K562 (cell line): ENCODE measurements at regions not wholly inside any gene's neighbourhood (a gene's known extent, or its start where the extent isn't known, plus 50 kb on each side); places are given as distances from the start of the nearest gene placed in this dataset.

Source experiments
- ATAC-seq: fragments of 200-7000 bp; cut with Tn5 transposase; 3 replicates; pipeline ENCODE4 v1.9.1; 2020; ENCODE audit warnings: moderate library complexity
- BruUV-seq: library from RNA; stranded (reverse); fragments of 400-500 nt; replicated peaks from 2 replicates; lab custom pipeline; 2021; lab: Mats Ljungman, UMichigan
- CTCF ChIA-PET: fragments of 300-600 bp; formaldehyde crosslinking; extraction: SDS; loops from one replicate; lab custom pipeline; 2021; ENCODE audit warnings: low intra/inter-chr PET ratio; lab: Yijun Ruan, JAX
- POLR2A ChIA-PET: fragments of 300-600, 350-650 bp; sonication (Branson Sonifier 250); formaldehyde crosslinking; extraction: SDS; loops from one replicate; lab custom pipeline; 2021; ENCODE audit warnings: antibody characterized with exemption, inconsistent platforms; lab: Yijun Ruan, JAX
- DNase-seq, 4 experiments: peaks; one replicate each; pipeline versions ENCODE4 v3.0.0 to v3.0.0-alpha.2; 2011 to 2018; ENCODE audit warnings: low spot score in 3 of 4, mixed read lengths in 3 of 4; ENCODE audit errors: extremely low read depth in 1 of 4
- FAIRE-seq: peaks from 2 replicates; lab custom pipeline; 2011; peaks lifted over from hg19 to GRCh38; lab: Jason Lieb, UNC
- H2AFZ ChIP-seq: 2 replicates; pipeline ENCODE4 v1.6.0; 2011; ENCODE audit warnings: low read depth, low read length, control low read depth, inconsistent platforms
- H3K27ac ChIP-seq: fragments of 200-600 bp; 3 replicates; pipeline ENCODE4 v1.8.0; 2011; ENCODE audit warnings: low read depth, mild to moderate bottlenecking, control low read depth, inconsistent platforms, low read length, moderate library complexity, mixed read lengths; ENCODE audit errors: extremely low read depth
- H3K27me3 ChIP-seq, 2 experiments: fragments of 300-600 bp in 1 of 2; 2 replicates in 1 of 2; 3 replicates in 1 of 2; pipeline versions ENCODE4 v1.6.0 to v1.8.0; 2011; ENCODE audit warnings: inconsistent platforms in 2 of 2, low read length in 2 of 2, mild to moderate bottlenecking in 1 of 2, mixed read lengths in 1 of 2, moderate library complexity in 1 of 2; ENCODE audit not compliant: control insufficient read depth in 2 of 2, insufficient read depth in 2 of 2
- H3K36me3 ChIP-seq: fragments of 300-600 bp; 3 replicates; pipeline ENCODE4 v1.8.0; 2011; ENCODE audit warnings: mild to moderate bottlenecking, low read length, inconsistent platforms; ENCODE audit not compliant: control insufficient read depth, insufficient read depth
- H3K4me1 ChIP-seq, 2 experiments: fragments of 200-600 bp in 1 of 2; replicated peaks in 1 of 2; 2 replicates in 1 of 2; 3 replicates in 1 of 2; pipeline versions ENCODE4 v1.5.1 to v1.8.0; 2011; ENCODE audit warnings: inconsistent platforms in 2 of 2, low read length in 2 of 2, mild to moderate bottlenecking in 1 of 2, mixed read lengths in 1 of 2, moderate library complexity in 1 of 2; ENCODE audit not compliant: control insufficient read depth in 2 of 2, insufficient read depth in 2 of 2
- H3K4me2 ChIP-seq: 2 replicates; pipeline ENCODE4 v1.6.1; 2011; ENCODE audit warnings: low read length, control low read depth, inconsistent platforms, mixed read lengths; ENCODE audit not compliant: insufficient read depth
- H3K4me3 ChIP-seq: fragments of 200-600 bp; sonication (generic), shearing (Covaris generic); 2 replicates; pipeline ENCODE4 v1.5.1; 2016; ENCODE audit warnings: control low read depth, inconsistent platforms
- H3K79me2 ChIP-seq: fragments of 200-600 bp; 3 replicates; pipeline ENCODE4 v1.8.0; 2011; ENCODE audit warnings: low read length, inconsistent platforms; ENCODE audit not compliant: control insufficient read depth, insufficient read depth
- H3K9ac ChIP-seq, 2 experiments: 2 replicates each; pipeline versions ENCODE4 v1.6.0 to v1.6.1; 2011; ENCODE audit warnings: low read depth in 2 of 2, low read length in 2 of 2, control low read depth in 1 of 2, inconsistent platforms in 1 of 2, mild to moderate bottlenecking in 1 of 2, mixed read lengths in 1 of 2; ENCODE audit not compliant: insufficient read depth in 1 of 2
- H3K9me1 ChIP-seq: one replicate; pipeline ENCODE4 v1.6.0; 2011; ENCODE audit warnings: inconsistent platforms, mild to moderate bottlenecking, low read length, moderate library complexity; ENCODE audit not compliant: control insufficient read depth, insufficient read depth
- H3K9me3 ChIP-seq: replicated peaks from 2 replicates; pipeline ENCODE4 v1.5.1; 2011; ENCODE audit warnings: low read depth, low read length, inconsistent platforms; ENCODE audit not compliant: control insufficient read depth, insufficient read depth
- H4K20me1 ChIP-seq: replicated peaks from 2 replicates; pipeline ENCODE4 v1.6.1; 2011; ENCODE audit warnings: low read length, inconsistent platforms, mixed read lengths; ENCODE audit not compliant: control insufficient read depth, insufficient read depth
- CBFB ChIP-seq: sonication (generic); formaldehyde crosslinking; IDR thresholded peaks from 2 replicates; pipeline ENCODE4 v1.4.0; 2020; ENCODE audit warnings: mild to moderate bottlenecking, missing genetic modification reagents
- MTA1 ChIP-seq: fragments of 450-650 bp; IDR thresholded peaks from 2 replicates; pipeline ENCODE4 v1.6.1; 2017; ENCODE audit warnings: borderline replicate concordance
- MYNN ChIP-seq, 2 experiments: sonication (generic); formaldehyde crosslinking in 1 of 2; IDR thresholded peaks; 2 replicates each; pipeline versions ENCODE4 v1.5.0 to v1.6.1; 2016 to 2020; ENCODE audit warnings: antibody characterized with exemption in 1 of 2, missing genetic modification reagents in 1 of 2
- TARDBP ChIP-seq: fragments of 450-650 bp; IDR thresholded peaks from 2 replicates; pipeline ENCODE4 v1.6.1; 2016
- TRIM24 ChIP-seq, 2 experiments: fragments of 450-650 bp; IDR thresholded peaks; 2 replicates each; pipeline ENCODE4 v1.6.1; 2016
- ZEB2 ChIP-seq: fragments of 450-650 bp; IDR thresholded peaks from 2 replicates; pipeline ENCODE4 v1.6.1; 2016
- ZNF444 ChIP-seq: fragments of 250-450 bp; sonication (Bioruptor Pico); IDR thresholded peaks from 2 replicates; pipeline ENCODE4 v1.4.0; 2020; ENCODE audit warnings: mild to moderate bottlenecking, moderate library complexity
- whole genome bisulfite sequencing: fragments of 100-300 bp; shearing (Covaris generic); methylation state at CpG from one replicate; pipeline ENCODE4 v1.1.6; 2016; ENCODE audit warnings: low coverage, mixed read lengths; ENCODE audit not compliant: insufficient coverage; ENCODE audit errors: missing lambda C conversion rate; 5-methylcytosine and 5-hydroxymethylcytosine counted together
- in situ Hi-C: fragments of 300-500 bp; cut with MboI; formaldehyde crosslinking; loops from 4 replicates; pipeline ENCODE4 v1.15.0; 2018; ENCODE audit warnings: inconsistent platforms, mixed read lengths
- intact Hi-C: fragments of 100-400 bp; cut with micrococcal nuclease; formaldehyde crosslinking; loops from 2 replicates; pipeline ENCODE4 v1.14.2; 2022
- TF ChIP-seq, protein P1 (sequence below): IDR thresholded peaks from 2 replicates; pipeline ENCODE4 v1.6.1; 2011; ENCODE audit warnings: borderline replicate concordance, low read depth, mild to moderate bottlenecking, moderate library complexity, low read length; ENCODE audit not compliant: insufficient read depth, poor library complexity, severe bottlenecking
- TF ChIP-seq, protein P2 (sequence below): sonication (generic); formaldehyde crosslinking; IDR thresholded peaks from 2 replicates; pipeline ENCODE4 v1.8.0; 2023; ENCODE audit warnings: mild to moderate bottlenecking, missing genetic modification reagents
- TF ChIP-seq, protein P3 (sequence below): IDR thresholded peaks from 2 replicates; pipeline ENCODE4 v1.6.1; 2016; ENCODE audit warnings: missing genetic modification characterization, missing compliant biosample characterization
- TF ChIP-seq, protein P4 (sequence below): sonication (generic); formaldehyde crosslinking; IDR thresholded peaks from 2 replicates; pipeline ENCODE4 v1.5.0; 2020; ENCODE audit warnings: missing genetic modification reagents
- TF ChIP-seq, protein P5 (sequence below): fragments of 450-650 bp; IDR thresholded peaks from 2 replicates; pipeline ENCODE4 v1.6.1; 2017; ENCODE audit warnings: antibody characterized with exemption, mild to moderate bottlenecking

DNA sequence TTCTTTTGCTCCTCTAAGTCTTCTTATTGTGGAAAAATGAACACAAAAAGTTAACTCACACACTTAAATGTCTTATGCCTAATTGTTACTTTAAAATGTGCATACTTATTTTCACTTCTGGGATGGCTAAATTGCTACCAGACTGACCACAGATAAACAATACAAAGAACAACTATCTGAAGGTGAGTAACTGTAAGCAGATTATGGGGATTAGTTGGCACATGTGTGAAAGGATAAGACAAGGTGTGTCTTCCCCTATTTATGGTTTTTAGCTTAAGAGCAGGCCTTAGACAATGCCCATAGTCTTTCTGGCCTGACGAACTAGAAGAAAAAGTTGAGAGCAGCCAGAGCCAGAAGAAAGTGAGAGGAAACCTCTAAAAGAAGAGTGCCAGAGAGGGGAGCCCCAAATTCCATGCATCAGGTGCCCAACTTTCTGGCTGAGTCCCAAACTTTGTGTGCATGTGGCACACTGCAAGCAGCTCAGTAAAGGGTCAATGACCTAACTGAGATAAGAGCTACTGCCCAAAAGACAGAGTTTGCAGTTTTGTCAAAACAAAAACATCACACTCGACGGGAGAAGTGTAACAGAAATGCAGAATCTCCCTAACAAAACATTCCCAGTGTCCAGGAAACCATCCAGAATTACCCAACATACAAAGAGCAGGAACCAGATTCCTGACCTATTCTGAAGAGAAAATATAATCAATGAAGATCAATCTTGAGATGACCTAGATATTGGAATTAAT lies 375.4 kb downstream of the KCNRG start:
- no TSS peak for BruUV-seq
- CTCF ChIA-PET: no interaction called here
- Histone ChIP-seq H3K79me2 (no peaks in the 10 kb centered on the region), H3K27ac (no peak overlapping the region), H3K4me3 (no peak overlapping the region), H3K9me3 (no peaks in the 10 kb centered on the region), H3K4me1 (peaks cover 3 to 25% of the 10 kb centered on the region in 2 experiments; a peak in 3 of 5 replicates), H3K9me1 (no peaks in the 10 kb centered on the region), H3K4me2 (peak overlapping the region; percentile 25; the same call in 1 of the 2 replicates), H3K9ac (no peak overlapping the region), H3K27me3 (no peaks in the 10 kb centered on the region), H2AFZ (no peak overlapping the region), H4K20me1 (no peaks in the 10 kb centered on the region), H3K36me3 (no peaks in the 10 kb centered on the region)
- POLR2A ChIA-PET: no interaction called here
- no peak for ATAC-seq
- in situ Hi-C loops (no loop called here), intact Hi-C loops (no loop called here)
- DNase-seq: peak in 1 of 4 experiments; percentile 13
- FAIRE-seq: peak; percentile 69
- WGBS: 22% methylated on average over 3 of the region's 3 CpGs
- TF ChIP-seq ZNF444 (CRISPR knock-in tag) (no peak), TARDBP (no peak), CBFB (CRISPR knock-in tag) (no peak), MYNN (IDR thresholded peaks at IDR 0.05) (no peak), MYNN (CRISPR knock-in tag; IDR thresholded peaks at IDR 0.05) (no peak), TRIM24 (IDR thresholded peaks at IDR 0.05) (no peak), ZEB2 (0 out of 2 replicates have a peak, but pooled peaks have one; percentile 46), MTA1 (no peak)
- TF ChIP-seq, protein P1, sequence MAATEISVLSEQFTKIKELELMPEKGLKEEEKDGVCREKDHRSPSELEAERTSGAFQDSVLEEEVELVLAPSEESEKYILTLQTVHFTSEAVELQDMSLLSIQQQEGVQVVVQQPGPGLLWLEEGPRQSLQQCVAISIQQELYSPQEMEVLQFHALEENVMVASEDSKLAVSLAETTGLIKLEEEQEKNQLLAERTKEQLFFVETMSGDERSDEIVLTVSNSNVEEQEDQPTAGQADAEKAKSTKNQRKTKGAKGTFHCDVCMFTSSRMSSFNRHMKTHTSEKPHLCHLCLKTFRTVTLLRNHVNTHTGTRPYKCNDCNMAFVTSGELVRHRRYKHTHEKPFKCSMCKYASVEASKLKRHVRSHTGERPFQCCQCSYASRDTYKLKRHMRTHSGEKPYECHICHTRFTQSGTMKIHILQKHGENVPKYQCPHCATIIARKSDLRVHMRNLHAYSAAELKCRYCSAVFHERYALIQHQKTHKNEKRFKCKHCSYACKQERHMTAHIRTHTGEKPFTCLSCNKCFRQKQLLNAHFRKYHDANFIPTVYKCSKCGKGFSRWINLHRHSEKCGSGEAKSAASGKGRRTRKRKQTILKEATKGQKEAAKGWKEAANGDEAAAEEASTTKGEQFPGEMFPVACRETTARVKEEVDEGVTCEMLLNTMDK: no peak
- TF ChIP-seq, protein P2, sequence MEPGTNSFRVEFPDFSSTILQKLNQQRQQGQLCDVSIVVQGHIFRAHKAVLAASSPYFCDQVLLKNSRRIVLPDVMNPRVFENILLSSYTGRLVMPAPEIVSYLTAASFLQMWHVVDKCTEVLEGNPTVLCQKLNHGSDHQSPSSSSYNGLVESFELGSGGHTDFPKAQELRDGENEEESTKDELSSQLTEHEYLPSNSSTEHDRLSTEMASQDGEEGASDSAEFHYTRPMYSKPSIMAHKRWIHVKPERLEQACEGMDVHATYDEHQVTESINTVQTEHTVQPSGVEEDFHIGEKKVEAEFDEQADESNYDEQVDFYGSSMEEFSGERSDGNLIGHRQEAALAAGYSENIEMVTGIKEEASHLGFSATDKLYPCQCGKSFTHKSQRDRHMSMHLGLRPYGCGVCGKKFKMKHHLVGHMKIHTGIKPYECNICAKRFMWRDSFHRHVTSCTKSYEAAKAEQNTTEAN: no peak
- TF ChIP-seq, protein P3, sequence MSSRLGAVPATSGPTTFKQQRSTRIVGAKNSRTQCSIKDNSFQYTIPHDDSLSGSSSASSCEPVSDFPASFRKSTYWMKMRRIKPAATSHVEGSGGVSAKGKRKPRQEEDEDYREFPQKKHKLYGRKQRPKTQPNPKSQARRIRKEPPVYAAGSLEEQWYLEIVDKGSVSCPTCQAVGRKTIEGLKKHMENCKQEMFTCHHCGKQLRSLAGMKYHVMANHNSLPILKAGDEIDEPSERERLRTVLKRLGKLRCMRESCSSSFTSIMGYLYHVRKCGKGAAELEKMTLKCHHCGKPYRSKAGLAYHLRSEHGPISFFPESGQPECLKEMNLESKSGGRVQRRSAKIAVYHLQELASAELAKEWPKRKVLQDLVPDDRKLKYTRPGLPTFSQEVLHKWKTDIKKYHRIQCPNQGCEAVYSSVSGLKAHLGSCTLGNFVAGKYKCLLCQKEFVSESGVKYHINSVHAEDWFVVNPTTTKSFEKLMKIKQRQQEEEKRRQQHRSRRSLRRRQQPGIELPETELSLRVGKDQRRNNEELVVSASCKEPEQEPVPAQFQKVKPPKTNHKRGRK: no peak
- TF ChIP-seq, protein P4, sequence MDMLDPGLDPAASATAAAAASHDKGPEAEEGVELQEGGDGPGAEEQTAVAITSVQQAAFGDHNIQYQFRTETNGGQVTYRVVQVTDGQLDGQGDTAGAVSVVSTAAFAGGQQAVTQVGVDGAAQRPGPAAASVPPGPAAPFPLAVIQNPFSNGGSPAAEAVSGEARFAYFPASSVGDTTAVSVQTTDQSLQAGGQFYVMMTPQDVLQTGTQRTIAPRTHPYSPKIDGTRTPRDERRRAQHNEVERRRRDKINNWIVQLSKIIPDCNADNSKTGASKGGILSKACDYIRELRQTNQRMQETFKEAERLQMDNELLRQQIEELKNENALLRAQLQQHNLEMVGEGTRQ (CRISPR knock-in tag): no peak
- TF ChIP-seq, protein P5, sequence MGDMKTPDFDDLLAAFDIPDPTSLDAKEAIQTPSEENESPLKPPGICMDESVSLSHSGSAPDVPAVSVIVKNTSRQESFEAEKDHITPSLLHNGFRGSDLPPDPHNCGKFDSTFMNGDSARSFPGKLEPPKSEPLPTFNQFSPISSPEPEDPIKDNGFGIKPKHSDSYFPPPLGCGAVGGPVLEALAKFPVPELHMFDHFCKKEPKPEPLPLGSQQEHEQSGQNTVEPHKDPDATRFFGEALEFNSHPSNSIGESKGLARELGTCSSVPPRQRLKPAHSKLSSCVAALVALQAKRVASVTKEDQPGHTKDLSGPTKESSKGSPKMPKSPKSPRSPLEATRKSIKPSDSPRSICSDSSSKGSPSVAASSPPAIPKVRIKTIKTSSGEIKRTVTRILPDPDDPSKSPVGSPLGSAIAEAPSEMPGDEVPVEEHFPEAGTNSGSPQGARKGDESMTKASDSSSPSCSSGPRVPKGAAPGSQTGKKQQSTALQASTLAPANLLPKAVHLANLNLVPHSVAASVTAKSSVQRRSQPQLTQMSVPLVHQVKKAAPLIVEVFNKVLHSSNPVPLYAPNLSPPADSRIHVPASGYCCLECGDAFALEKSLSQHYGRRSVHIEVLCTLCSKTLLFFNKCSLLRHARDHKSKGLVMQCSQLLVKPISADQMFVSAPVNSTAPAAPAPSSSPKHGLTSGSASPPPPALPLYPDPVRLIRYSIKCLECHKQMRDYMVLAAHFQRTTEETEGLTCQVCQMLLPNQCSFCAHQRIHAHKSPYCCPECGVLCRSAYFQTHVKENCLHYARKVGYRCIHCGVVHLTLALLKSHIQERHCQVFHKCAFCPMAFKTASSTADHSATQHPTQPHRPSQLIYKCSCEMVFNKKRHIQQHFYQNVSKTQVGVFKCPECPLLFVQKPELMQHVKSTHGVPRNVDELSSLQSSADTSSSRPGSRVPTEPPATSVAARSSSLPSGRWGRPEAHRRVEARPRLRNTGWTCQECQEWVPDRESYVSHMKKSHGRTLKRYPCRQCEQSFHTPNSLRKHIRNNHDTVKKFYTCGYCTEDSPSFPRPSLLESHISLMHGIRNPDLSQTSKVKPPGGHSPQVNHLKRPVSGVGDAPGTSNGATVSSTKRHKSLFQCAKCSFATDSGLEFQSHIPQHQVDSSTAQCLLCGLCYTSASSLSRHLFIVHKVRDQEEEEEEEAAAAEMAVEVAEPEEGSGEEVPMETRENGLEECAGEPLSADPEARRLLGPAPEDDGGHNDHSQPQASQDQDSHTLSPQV: no peak
